Heart left ventricle (tissue), 16 donors: ENCODE measurements at regions not wholly inside any gene's neighbourhood (a gene's known extent, or its start where the extent isn't known, plus 50 kb on each side); places are given as distances from the start of the nearest gene placed in this dataset.

Experiments
- ATAC-seq, 4 donors: fragments of 200-7000 bp; cut with Tn5 transposase; one replicate each; pipeline ENCODE4 v1.9.1; 2020 to 2022; ENCODE audit warnings: moderate library complexity in 4 of 4, mild to moderate bottlenecking in 3 of 4, moderate number of reproducible peaks in 1 of 4
- DNase-seq, 5 donors: peaks; one replicate each; pipeline ENCODE4 v3.0.0-alpha.2; 2020
- H3K27ac ChIP-seq, 12 donors: fragments of 200-600 bp; sonication (generic) in 4 of 12; one replicate each; pipeline versions ENCODE4 v1.5.0 to v1.8.0; 2016 to 2022; ENCODE audit warnings: mild to moderate bottlenecking in 2 of 12
- H3K27me3 ChIP-seq, 9 donors: fragments of 200-600 bp; sonication (generic) in 2 of 9; one replicate each; pipeline versions ENCODE4 v1.5.1 to v1.8.0; 2016 to 2022; ENCODE audit warnings: mild to moderate bottlenecking in 3 of 9
- H3K36me3 ChIP-seq, 9 donors: fragments of 200-600 bp; sonication (generic) in 2 of 9; one replicate each; pipeline versions ENCODE4 v1.5.0 to v1.8.0; 2018 to 2022; ENCODE audit warnings: mild to moderate bottlenecking in 2 of 9
- H3K4me1 ChIP-seq, 12 donors: fragments of 200-600 bp; sonication (generic) in 4 of 12; one replicate each; pipeline versions ENCODE4 v1.5.0 to v1.8.0; 2016 to 2022; ENCODE audit warnings: mild to moderate bottlenecking in 3 of 12
- H3K4me3 ChIP-seq, 12 donors: fragments of 200-600 bp; sonication (generic) in 4 of 12; one replicate each; pipeline versions ENCODE4 v1.5.0 to v1.8.0; 2017 to 2022; ENCODE audit warnings: mild to moderate bottlenecking in 9 of 12, moderate library complexity in 4 of 12
- H3K9me3 ChIP-seq, 12 donors: fragments of 200-600 bp; sonication (generic) in 4 of 12; one replicate each; pipeline versions ENCODE4 v1.5.0 to v1.8.0; 2016 to 2022; ENCODE audit warnings: mild to moderate bottlenecking in 1 of 12
- POLR2A ChIP-seq, 2 donors: fragments of 450-650 bp; IDR thresholded peaks; one replicate each; pipeline ENCODE4 v1.6.1; 2017; ENCODE audit warnings: antibody characterized with exemption in 2 of 2, mild to moderate bottlenecking in 2 of 2, moderate library complexity in 2 of 2
- WGBS, 4 donors: extraction: QIAGEN DNeasy Blood & Tissue Kit in 2 of 4; methylation state at CpG; one replicate each; pipeline versions ENCODE4 v1.1.5 to v1.1.7; 2013 to 2018; 5-methylcytosine and 5-hydroxymethylcytosine counted together
- intact Hi-C, 10 donors: fragments of 100-400 bp; cut with DNase I; formaldehyde crosslinking; loops; one replicate each; pipeline versions ENCODE4 v1.11.1 to v1.14.2; 2022
- TF ChIP-seq, protein P1 (sequence below), 12 donors: fragments of 200-600 bp; sonication (generic) in 4 of 12; IDR thresholded peaks; one replicate each; pipeline versions ENCODE4 v1.5.0 to v1.8.0; 2018 to 2022; ENCODE audit warnings: antibody characterized with exemption in 12 of 12, mild to moderate bottlenecking in 5 of 12
- donor health status: ischemic (EF 13 %, LVEDD 7.1; RV severe dilation, severe dysfunction).
- donor health status: healthy with polysubstance abuse.
- donor health status: DM: no; HTN: yes; CAD: no.
- donor health status: DM: no; HTN: no; CAD: no.
- donor health status: ischemic (EF 25% LVEDD 6.9; RV normal size, moderate dysfunction).
- donor health status: ischemic (EF 25% LVEDD 5.7; RV mildly dilated, moderate dysfunction).
- donor health status: healthy.
- donor health status: DM: yes; HTN: yes; CAD: no.
- donor health status: ischemic (EF 35%, LVEDD 5.7; RV mildly dilated, moderate dysfunction).
- donor health status: nonischemic (EF 11% LVEDD 7.7; RV severe dilation, severe dysfunction).
- donor health status: DM: yes; HTN: yes; CAD: no.
- donor health status: PGD.
- donor health status: ischemic (EF 29% LVEDD 5.4; RV normal size, mild dysfunction).
- donor health status: nonischemic (EF 23%, LVEDD 6.1; RV moderate dilation, normal function).

DNA sequence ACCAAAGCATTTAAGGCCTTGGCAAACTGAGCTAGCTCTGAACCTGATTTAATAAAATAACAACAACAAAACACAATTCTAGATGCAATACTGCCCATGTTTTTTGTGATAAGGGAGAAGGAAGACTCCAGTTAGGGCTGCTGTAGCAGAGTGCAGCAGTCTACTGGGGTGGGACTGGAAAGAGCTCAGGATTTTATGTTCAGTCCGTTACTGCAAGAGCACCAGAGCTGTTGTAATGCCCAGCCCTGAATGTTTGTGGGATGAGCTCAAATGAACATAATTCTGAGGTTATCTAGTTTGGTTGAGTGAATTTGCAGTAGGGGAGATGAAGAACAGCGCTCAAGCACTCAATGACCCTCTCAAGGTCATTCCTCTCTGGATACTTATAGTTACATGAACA lies 743.8 kb downstream of the FAT4 start:
- H3K9me3 ChIP-seq: peaks cover 0 to 7% (median 0%) of the 10 kb centered on the region in 12 donors
- H3K4me3 ChIP-seq: no peak overlapping the region
- no peak overlapping the region for H3K27ac ChIP-seq
- DNase-seq: no peak
- 69 to 85% (median 81%) methylated on average over 2 of the region's 2 CpGs for WGBS, 4 donors
- intact Hi-C loops: no loop called here
- ATAC-seq: no peak
- TF ChIP-seq, protein P1, sequence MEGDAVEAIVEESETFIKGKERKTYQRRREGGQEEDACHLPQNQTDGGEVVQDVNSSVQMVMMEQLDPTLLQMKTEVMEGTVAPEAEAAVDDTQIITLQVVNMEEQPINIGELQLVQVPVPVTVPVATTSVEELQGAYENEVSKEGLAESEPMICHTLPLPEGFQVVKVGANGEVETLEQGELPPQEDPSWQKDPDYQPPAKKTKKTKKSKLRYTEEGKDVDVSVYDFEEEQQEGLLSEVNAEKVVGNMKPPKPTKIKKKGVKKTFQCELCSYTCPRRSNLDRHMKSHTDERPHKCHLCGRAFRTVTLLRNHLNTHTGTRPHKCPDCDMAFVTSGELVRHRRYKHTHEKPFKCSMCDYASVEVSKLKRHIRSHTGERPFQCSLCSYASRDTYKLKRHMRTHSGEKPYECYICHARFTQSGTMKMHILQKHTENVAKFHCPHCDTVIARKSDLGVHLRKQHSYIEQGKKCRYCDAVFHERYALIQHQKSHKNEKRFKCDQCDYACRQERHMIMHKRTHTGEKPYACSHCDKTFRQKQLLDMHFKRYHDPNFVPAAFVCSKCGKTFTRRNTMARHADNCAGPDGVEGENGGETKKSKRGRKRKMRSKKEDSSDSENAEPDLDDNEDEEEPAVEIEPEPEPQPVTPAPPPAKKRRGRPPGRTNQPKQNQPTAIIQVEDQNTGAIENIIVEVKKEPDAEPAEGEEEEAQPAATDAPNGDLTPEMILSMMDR (IDR thresholded peaks at IDR 0.05): no peak
- TF ChIP-seq POLR2A (IDR thresholded peaks at IDR 0.05): no peak
- no peaks in the 10 kb centered on the region for H3K36me3 ChIP-seq
- H3K4me1 ChIP-seq: no peaks in the 10 kb centered on the region
- H3K27me3 ChIP-seq: no peaks in the 10 kb centered on the region

DNA sequence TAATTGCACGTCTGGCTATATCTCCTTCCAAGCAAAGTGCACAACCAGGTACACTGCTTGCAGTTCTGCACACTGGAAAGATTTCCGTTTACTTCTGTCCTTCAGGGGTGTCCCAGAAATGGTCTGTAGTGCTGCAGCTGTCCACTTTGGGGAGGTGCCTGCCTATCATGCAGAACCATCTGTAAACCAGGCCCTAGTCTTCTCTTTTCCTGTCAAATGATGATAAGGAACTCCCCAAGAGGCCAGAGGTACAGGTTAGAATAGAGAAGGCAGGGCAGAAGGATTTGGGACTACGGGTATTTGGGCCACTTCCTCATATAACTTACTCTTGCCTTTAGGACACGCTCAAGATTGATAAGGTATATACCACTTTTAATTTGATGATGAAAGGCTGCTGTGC lies 746.9 kb downstream of the FAT4 start:
- intact Hi-C loops: no loop called here
- WGBS, 4 donors: 92 to 98% (median 93%) methylated on average over 4 of the region's 4 CpGs
- Histone ChIP-seq H3K27me3 (no peaks in the 10 kb centered on the region), H3K27ac (no peak overlapping the region), H3K9me3 (no peaks in the 10 kb centered on the region), H3K4me3 (no peak overlapping the region), H3K36me3 (no peaks in the 10 kb centered on the region), H3K4me1 (no peaks in the 10 kb centered on the region)
- no peak for ATAC-seq
- no peak for TF ChIP-seq POLR2A (IDR thresholded peaks at IDR 0.05)
- TF ChIP-seq, protein P1 (IDR thresholded peaks at IDR 0.05): no peak
- no peak for DNase-seq

DNA sequence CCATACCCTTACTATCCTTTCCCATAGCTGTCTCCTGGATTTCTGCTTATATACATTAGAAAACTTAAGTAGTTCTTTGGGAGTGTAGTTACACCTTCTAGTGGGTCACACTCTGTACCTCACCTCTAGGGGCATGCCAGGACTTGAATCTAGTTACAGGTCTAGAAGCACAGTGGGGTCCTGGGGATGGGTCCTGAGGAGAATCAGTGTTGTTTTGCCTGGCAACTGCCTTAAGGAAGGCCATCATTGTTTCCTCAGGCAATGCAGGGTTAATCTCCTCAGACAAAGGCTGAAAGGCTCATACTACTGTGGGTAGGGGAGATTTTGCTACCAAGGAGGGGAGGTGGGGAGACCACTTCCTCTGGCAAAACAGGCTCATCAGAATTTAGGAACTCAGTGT lies 750.3 kb downstream of the FAT4 start:
- TF ChIP-seq, protein P1 (IDR thresholded peaks at IDR 0.05): no peak
- TF ChIP-seq POLR2A (IDR thresholded peaks at IDR 0.05): no peak
- no peaks in the 10 kb centered on the region for H3K4me1 ChIP-seq
- no peaks in the 10 kb centered on the region for H3K9me3 ChIP-seq
- H3K27me3 ChIP-seq: no peaks in the 10 kb centered on the region
- no peak for DNase-seq
- H3K27ac ChIP-seq: no peak overlapping the region
- no peak for ATAC-seq
- intact Hi-C loops: no loop called here
- H3K4me3 ChIP-seq: no peak overlapping the region
- no peaks in the 10 kb centered on the region for H3K36me3 ChIP-seq

DNA sequence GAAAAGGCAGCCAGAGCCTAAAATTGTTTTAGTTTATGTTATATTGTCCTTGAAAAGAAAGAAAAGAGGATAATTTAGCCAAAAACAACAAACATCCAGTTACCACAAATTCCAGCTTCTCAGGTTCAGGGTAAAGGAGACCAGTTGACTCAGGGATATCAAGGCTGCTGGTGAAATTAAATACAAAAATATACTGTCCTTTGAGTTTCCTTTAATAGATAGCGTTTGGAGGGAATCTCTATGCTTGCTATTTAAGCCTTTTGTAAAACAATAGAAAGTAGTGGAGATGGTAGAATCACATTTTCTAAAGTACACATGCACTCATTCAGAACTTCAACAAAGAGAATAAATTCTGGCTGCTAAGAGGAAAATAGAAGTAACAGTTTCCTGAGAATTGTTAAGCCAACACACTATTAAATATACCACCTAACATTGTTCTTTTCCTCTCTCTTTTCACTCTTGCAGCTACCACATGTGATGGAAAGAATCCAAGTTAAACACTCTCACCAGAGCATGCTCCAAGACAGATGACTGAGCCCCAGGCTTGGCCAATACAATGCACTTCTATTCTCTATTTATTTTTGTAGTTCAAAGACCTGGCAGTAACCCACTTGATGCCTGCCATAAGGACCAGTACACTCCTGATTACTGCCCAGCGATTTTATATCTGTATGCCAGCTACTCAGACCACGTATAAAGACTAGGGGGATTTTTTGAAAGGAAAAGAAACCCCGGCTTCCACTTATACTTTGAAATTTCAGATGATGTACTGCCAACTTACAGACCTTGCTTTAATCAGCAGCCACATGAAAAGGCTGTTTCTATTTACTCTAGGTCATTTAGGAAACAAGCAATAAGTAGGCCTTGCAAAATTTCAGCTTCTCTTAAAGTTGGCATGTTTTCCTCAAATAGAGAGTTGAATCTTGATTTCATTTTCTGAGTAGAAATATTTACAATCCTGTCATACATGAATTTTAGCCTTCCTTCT lies 756.9 kb downstream of the FAT4 start:
- TF ChIP-seq POLR2A (IDR thresholded peaks at IDR 0.05): no peak
- TF ChIP-seq, protein P1 (IDR thresholded peaks at IDR 0.05): no peak
- H3K4me3 ChIP-seq: no peak overlapping the region
- H3K9me3 ChIP-seq: no peaks in the 10 kb centered on the region
- ATAC-seq (peak in 3 of 4 donors; percentile 74 to 92 (median 74)), DNase-seq (peak in 1 of 5 donors; percentile 24)
- H3K36me3 ChIP-seq: no peaks in the 10 kb centered on the region
- 18 to 34% (median 26%) methylated on average over 4 of the region's 4 CpGs for WGBS, 4 donors
- peaks cover 0 to 11% (median 0%) of the 10 kb centered on the region in 12 donors for H3K4me1 ChIP-seq
- intact Hi-C loops: no loop called here
- peak overlapping the region in 3 of 12 donors; percentile 7 to 41 (median 37) for H3K27ac ChIP-seq
- no peaks in the 10 kb centered on the region for H3K27me3 ChIP-seq
